Karpas-422 (cell line): ENCODE measurements at regions not wholly inside any gene's neighbourhood (a gene's known extent, or its start where the extent isn't known, plus 50 kb on each side); places are given as distances from the start of the nearest gene placed in this dataset.
A peak's percentile ranks its signal among the peaks of the same experiment; 100 is the strongest.

ENCODE experiments used
- DNase-seq: peaks from one replicate; pipeline ENCODE4 v3.0.0-alpha.2; 2015
- H2AFZ ChIP-seq: fragments of 200-600 bp; sonication (generic); 2 replicates; pipeline ENCODE4 v1.6.1; 2014; ENCODE audit warnings: antibody characterized with exemption, low read length, mixed read lengths
- H3K27ac ChIP-seq: fragments of 200-600 bp; sonication (generic); 2 replicates; pipeline ENCODE4 v1.5.1; 2014; ENCODE audit warnings: mild to moderate bottlenecking, low read length, moderate library complexity
- H3K27me3 ChIP-seq: fragments of 200-600 bp; sonication (generic); 2 replicates; pipeline ENCODE4 v1.6.1; 2014; ENCODE audit warnings: low read length, mixed read lengths
- H3K36me3 ChIP-seq: fragments of 200-600 bp; sonication (generic); 2 replicates; pipeline ENCODE4 v1.6.1; 2014; ENCODE audit warnings: low read length, mixed read lengths; ENCODE audit not compliant: insufficient read depth
- H3K4me1 ChIP-seq: fragments of 200-600 bp; sonication (generic); 2 replicates; pipeline ENCODE4 v1.6.1; 2014; ENCODE audit warnings: mild to moderate bottlenecking, low read length, mixed read lengths
- H3K4me2 ChIP-seq: fragments of 200-600 bp; sonication (generic); 2 replicates; pipeline ENCODE4 v1.6.1; 2014; ENCODE audit warnings: low read length, low read depth, mild to moderate bottlenecking; ENCODE audit not compliant: poor library complexity, severe bottlenecking
- H3K4me3 ChIP-seq: fragments of 200-600 bp; sonication (generic); 2 replicates; pipeline ENCODE4 v1.5.1; 2014; ENCODE audit warnings: mild to moderate bottlenecking, antibody characterized with exemption, low read length, mixed read lengths
- H3K79me2 ChIP-seq: fragments of 200-600 bp; sonication (generic); 2 replicates; pipeline ENCODE4 v1.6.1; 2014; ENCODE audit warnings: mild to moderate bottlenecking, low read length, mixed read lengths
- H3K9ac ChIP-seq: fragments of 200-600 bp; sonication (generic); 2 replicates; pipeline ENCODE4 v1.6.0; 2014; ENCODE audit warnings: low read length
- H3K9me2 ChIP-seq: fragments of 200-600 bp; sonication (generic), shearing (Covaris generic); replicated peaks from 2 replicates; pipeline ENCODE4 v1.6.0; 2014; ENCODE audit warnings: mild to moderate bottlenecking, low read length, moderate library complexity; ENCODE audit not compliant: insufficient read depth
- H3K9me3 ChIP-seq: fragments of 300-700, 200-600 bp; sonication (generic); 2 replicates; pipeline ENCODE4 v1.6.1; 2014; ENCODE audit warnings: low read length, mixed read lengths
- H4K20me1 ChIP-seq: fragments of 200-600 bp; sonication (generic); 2 replicates; pipeline ENCODE4 v1.6.1; 2014; ENCODE audit warnings: mild to moderate bottlenecking, antibody characterized with exemption, low read length, low read depth; ENCODE audit not compliant: insufficient read depth

DNA sequence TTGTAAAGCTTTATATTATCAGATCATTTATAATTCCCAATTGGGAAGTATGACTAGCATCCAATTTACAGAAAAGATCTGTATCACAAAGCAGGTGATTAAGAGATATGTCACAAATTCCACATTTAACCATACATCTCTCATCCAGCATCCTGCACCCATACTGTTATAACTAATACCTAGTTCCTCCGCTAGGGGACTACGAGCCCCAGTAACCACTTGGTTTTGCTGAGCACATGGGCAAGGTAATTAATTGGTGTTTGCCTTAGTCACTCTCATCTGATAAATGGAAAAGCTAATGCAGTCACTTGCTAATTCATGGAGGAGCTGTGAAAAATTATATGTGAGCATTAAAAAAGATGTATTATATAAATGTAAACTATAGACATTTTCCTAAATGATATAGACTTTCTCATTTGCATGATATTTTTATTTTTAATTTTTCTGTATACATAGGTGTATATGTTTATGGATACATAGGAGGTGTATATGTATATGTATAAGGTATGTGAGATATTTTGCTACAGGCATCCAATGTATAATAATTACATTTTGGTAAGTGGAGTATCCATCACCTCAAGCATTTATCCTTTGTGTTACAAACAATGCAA is 1031.8 kb downstream of the GALC start:
- Histone ChIP-seq H3K9ac (no peak overlapping the region), H3K79me2 (no peaks in the 10 kb centered on the region), H3K36me3 (no peaks in the 10 kb centered on the region; the same call in 1 of the 2 replicates), H3K4me2 (no peak overlapping the region), H3K9me2 (no peaks in the 10 kb centered on the region), H3K4me1 (peaks cover 6% of the 10 kb centered on the region; the same call in 1 of the 2 replicates), H3K9me3 (no peaks in the 10 kb centered on the region), H4K20me1 (no peaks in the 10 kb centered on the region), H3K4me3 (no peak overlapping the region), H3K27ac (no peak overlapping the region), H2AFZ (no peak overlapping the region), H3K27me3 (no peaks in the 10 kb centered on the region)
- DNase-seq: peak; percentile 86

DNA sequence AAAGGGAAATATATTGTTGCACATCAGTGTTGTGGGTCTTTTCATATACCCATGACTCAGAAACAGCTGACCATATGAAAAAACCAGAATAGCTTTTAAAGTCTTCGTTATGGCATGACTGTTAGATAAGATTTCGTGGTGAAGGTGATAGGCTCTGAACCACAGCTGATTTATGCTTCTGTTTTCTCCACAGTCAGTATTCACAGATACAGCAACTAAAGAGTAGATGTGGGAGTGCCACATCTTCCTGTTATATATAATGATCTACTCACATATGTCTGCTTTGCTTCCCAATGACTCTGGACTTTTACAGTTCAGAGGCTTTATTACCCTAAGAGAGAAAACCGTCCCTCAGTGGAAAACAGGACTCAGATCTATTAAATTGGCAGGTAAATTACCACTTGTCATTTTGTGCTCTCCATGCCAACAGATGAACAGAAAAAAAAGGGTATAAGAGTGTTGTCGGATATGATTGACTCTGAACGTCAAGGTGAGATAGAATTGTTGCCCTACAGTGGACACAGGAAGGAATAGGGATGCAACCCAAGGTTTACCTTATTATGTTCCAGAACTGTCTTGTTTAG is 1037.1 kb downstream of the GALC start:
- H3K27ac ChIP-seq: no peak overlapping the region
- H3K9me3 ChIP-seq: no peaks in the 10 kb centered on the region
- no peak overlapping the region for H2AFZ ChIP-seq
- no peaks in the 10 kb centered on the region for H4K20me1 ChIP-seq
- DNase-seq: no peak
- no peak overlapping the region for H3K4me2 ChIP-seq
- H3K36me3 ChIP-seq: no peaks in the 10 kb centered on the region
- no peak overlapping the region for H3K9ac ChIP-seq
- peaks cover 6% of the 10 kb centered on the region; the same call in 1 of the 2 replicates for H3K4me1 ChIP-seq
- no peak overlapping the region for H3K4me3 ChIP-seq
- no peaks in the 10 kb centered on the region for H3K79me2 ChIP-seq
- no peaks in the 10 kb centered on the region for H3K9me2 ChIP-seq
- H3K27me3 ChIP-seq: no peaks in the 10 kb centered on the region

DNA sequence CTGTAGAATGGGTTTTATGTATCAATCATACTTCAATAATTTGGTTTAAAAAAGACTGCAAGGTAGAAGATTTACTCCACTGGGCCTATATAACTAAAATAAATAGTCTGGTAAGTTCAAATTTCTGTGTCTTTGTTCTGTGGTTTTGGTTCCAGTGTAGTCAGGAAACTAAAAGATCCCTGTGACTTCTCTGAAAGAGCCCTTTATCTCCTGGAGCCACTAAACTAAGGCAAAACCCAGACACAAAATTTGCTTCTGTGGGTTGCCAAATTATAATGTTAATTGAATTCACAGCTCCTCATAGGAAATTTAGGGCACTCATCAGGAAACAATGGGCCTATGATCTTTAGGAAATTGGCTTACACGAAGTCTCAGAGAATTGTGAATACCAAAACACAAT is 1038.4 kb downstream of the GALC start:
- Histone ChIP-seq H2AFZ (no peak overlapping the region), H3K79me2 (no peaks in the 10 kb centered on the region), H3K4me3 (no peak overlapping the region), H3K36me3 (no peaks in the 10 kb centered on the region), H3K27ac (no peak overlapping the region), H3K9me3 (no peaks in the 10 kb centered on the region), H3K4me1 (peaks cover 6% of the 10 kb centered on the region; the same call in 1 of the 2 replicates), H3K9me2 (no peaks in the 10 kb centered on the region), H3K4me2 (no peak overlapping the region), H3K9ac (no peak overlapping the region), H3K27me3 (no peaks in the 10 kb centered on the region), H4K20me1 (no peaks in the 10 kb centered on the region)
- no peak for DNase-seq

DNA sequence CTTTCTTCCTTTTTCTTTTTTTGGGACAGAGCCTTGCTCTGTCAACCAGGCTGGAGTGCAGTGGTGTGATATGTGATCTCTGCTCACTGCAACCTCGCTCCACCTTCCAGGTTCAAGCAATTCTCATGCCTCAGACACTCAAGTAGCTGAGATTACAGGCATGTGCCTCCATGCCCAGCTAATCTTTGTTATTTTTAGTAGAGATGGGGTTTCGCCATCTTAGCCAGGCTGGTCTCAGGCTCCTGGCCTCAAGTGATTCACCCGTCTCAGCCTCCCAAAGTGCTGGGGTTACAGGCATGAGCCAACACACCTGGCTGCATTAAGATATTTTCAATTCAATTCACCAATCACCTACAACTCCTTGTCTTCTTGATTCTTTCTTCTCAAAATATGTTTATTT is 1046.5 kb downstream of the GALC start:
- H3K36me3 ChIP-seq: no peaks in the 10 kb centered on the region
- no peaks in the 10 kb centered on the region for H4K20me1 ChIP-seq

DNA sequence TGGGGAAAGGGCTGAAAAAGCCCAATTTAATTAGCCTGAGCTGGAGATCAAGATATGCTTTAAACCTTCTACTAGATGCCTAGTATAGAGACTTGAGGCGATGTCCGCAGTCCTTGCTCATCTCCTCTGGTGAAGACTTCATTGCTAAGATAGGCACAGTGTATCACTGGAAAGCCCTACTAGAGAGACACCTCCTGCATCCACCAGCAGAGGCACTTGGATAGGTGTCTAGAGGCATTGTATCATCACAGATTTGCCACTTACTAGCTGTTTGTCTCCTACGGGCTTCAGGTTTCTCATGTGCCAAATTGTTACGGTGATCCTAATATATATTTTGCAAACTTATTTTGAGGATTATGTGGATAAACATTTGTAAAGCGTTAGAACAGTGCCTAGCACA is 1048.5 kb downstream of the GALC start:
- no peak overlapping the region for H2AFZ ChIP-seq
- H3K9ac ChIP-seq: no peak overlapping the region
- no peaks in the 10 kb centered on the region for H3K27me3 ChIP-seq
- no peak for DNase-seq
- peaks cover 7% of the 10 kb centered on the region for H3K4me1 ChIP-seq
- no peaks in the 10 kb centered on the region for H3K9me2 ChIP-seq
- H3K9me3 ChIP-seq: no peaks in the 10 kb centered on the region
- H3K4me3 ChIP-seq: no peak overlapping the region
- no peaks in the 10 kb centered on the region for H4K20me1 ChIP-seq
- H3K27ac ChIP-seq: no peak overlapping the region
- H3K36me3 ChIP-seq: no peaks in the 10 kb centered on the region
- H3K4me2 ChIP-seq: no peak overlapping the region
- no peaks in the 10 kb centered on the region for H3K79me2 ChIP-seq

More for the DNA sequence above, 1046.5 kb downstream of the GALC start:
- H3K27me3 ChIP-seq: no peaks in the 10 kb centered on the region
- peaks cover 7% of the 10 kb centered on the region for H3K4me1 ChIP-seq
- H3K4me2 ChIP-seq: peak overlapping the region; percentile 6
- no peak overlapping the region for H3K9ac ChIP-seq
- peak overlapping the region; percentile 79 for H2AFZ ChIP-seq
- no peaks in the 10 kb centered on the region for H3K79me2 ChIP-seq
- no peak for DNase-seq
- no peaks in the 10 kb centered on the region for H3K9me2 ChIP-seq
- no peak overlapping the region for H3K4me3 ChIP-seq
- no peaks in the 10 kb centered on the region for H3K9me3 ChIP-seq
- H3K27ac ChIP-seq: no peak overlapping the region

DNA sequence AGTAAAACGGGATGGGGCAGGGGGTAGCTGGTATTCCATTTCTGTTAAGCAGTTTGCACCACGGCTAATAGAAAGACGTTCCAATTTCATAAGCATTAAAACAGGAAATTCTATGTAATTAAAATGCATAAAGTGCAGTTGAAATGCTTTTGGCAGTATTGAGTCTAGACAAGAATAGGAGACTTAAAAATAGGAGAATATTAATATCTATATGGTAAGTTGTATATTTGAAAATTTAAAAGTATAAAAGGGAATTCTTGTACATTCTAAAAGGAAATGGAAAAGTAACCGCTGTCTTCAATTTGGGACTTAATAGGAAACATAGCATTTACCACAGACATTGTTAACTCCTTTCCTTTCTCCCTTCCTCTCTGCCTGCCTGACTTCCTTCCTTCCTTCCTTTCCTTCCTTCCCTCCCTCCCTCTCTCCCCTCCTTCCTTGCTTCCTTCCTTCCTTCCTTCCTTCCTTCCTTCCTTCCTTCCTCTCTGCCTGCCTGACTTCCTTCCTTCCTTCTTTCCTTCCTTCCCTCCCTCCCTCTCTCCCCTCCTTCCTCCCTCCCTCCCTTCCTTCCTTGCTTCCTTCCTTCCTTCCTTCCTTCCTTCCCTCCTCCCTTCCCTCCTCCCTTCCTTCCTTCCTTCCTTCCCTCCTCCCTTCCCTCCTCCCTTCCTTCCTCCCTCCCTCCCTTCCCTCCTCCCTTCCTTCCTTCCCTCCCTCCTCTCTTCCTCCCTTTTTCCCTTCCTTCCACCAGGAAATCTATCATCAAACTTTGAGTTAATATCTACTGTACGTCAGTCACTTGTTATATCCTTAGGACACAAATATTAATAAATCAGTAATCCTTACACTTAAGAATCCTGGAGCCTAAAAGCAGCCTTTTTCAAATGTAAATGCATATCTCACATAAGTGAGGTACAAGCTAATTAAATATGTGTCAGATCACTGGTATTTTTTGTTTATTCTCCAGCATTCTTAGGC is 1049.3 kb downstream of the GALC start:
- peaks cover 7% of the 10 kb centered on the region for H3K4me1 ChIP-seq
- H3K9ac ChIP-seq: no peak overlapping the region
- H3K9me2 ChIP-seq: no peaks in the 10 kb centered on the region

DNA sequence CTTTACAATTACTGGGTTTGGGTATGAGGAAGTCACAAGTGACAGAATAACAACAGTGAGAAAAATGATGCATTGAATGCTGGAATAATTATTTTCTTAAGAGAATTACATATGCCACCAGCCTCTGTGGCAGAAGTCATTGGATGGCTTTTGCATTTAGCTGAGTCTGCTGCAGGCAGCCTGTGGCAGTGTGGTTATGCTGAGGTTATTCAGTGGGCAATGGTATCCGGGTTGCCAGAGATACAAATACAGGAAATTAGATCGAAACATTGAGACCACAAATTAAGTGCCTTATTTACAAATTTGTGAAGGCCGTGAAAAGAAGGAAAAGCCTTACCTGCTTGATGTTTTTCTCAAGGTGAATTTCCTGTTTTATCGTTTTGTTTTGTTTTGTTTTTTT is 1050.0 kb downstream of the GALC start:
- H3K9me3 ChIP-seq: no peaks in the 10 kb centered on the region
- no peak for DNase-seq
- no peaks in the 10 kb centered on the region for H3K27me3 ChIP-seq
- H3K4me2 ChIP-seq: no peak overlapping the region
- H3K4me3 ChIP-seq: no peak overlapping the region
- H2AFZ ChIP-seq: no peak overlapping the region
- no peaks in the 10 kb centered on the region for H3K9me2 ChIP-seq
- no peak overlapping the region for H3K9ac ChIP-seq
- no peaks in the 10 kb centered on the region for H3K79me2 ChIP-seq
- peaks cover 7% of the 10 kb centered on the region for H3K4me1 ChIP-seq
- no peaks in the 10 kb centered on the region for H4K20me1 ChIP-seq
- H3K27ac ChIP-seq: no peak overlapping the region
- no peaks in the 10 kb centered on the region for H3K36me3 ChIP-seq

More for the DNA sequence above, 1049.3 kb downstream of the GALC start:
- no peak for DNase-seq
- Histone ChIP-seq H3K79me2 (no peaks in the 10 kb centered on the region), H4K20me1 (no peaks in the 10 kb centered on the region), H3K9me3 (no peaks in the 10 kb centered on the region), H3K27me3 (no peaks in the 10 kb centered on the region), H3K4me2 (no peak overlapping the region), H3K36me3 (no peaks in the 10 kb centered on the region), H3K27ac (no peak overlapping the region), H3K4me3 (no peak overlapping the region), H2AFZ (no peak overlapping the region)

DNA sequence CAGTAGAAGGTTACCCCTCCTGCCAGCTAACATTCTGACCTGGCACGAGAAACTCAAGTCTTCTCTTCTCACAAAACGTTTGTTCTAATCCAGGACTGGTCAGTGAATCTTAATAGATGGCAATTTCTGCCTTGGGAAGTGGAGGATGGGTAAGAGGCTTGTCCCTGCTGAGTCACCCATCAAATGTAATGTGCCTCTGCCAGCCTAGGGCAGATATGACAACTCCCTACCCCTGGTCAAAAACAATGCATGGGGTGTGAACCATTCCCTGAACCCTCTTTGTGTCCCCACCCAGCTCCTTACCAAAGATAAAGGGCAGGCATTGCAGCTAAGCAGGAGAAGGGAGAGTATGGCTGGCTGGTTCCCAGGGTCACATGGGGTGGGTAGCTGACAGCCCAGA is 1052.9 kb downstream of the GALC start:
- Histone ChIP-seq H3K27me3 (no peaks in the 10 kb centered on the region), H4K20me1 (no peaks in the 10 kb centered on the region), H3K9me2 (no peaks in the 10 kb centered on the region), H3K9ac (no peak overlapping the region), H3K79me2 (no peaks in the 10 kb centered on the region), H2AFZ (no peak overlapping the region), H3K36me3 (no peaks in the 10 kb centered on the region), H3K27ac (no peak overlapping the region), H3K4me2 (no peak overlapping the region), H3K4me3 (no peak overlapping the region), H3K9me3 (no peaks in the 10 kb centered on the region), H3K4me1 (peaks cover 8% of the 10 kb centered on the region; the same call in 1 of the 2 replicates)
- no peak for DNase-seq
